ENCODE measurements at regions not wholly inside any gene's neighbourhood (a gene's known extent, or its start where the extent isn't known, plus 50 kb on each side); places are given as distances from the start of the nearest gene placed in this dataset.

DNA sequence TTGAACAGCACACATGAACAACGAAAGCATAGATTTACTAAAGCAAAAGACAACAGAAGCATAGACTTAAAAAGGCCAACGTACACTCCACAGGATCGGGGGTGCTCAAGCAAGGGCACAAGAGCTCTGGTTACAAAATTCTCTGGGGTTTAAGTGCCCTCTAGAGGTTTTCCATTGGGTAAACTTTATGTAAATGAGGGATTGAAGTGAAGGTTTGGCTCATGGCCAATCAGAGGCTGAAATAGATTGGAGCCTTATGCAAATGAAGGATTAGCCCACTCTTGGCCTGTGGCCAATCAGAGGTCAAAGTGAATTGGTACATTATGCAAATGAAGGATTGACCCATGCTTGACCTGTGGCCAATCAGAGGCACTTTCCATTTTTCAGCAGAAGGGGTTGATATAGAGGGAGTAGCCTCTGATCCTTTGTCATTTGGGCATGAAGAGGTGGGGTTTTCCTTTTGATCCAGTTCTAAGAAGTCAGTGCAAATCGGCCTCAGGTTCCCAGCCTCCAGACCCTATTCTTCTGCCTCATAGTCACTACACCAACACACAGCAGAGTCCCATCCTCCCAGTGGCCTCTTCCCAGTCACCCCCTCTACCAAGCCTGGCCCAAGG lies 244.9 kb downstream of the THBS2 start:
- no peaks in the 10 kb centered on the region for H3K9me3 ChIP-seq
- ATAC-seq (no peak), FAIRE-seq (no peak), DNase-seq (ENCODE audit: low read depth in 1 of 2, low spot score in 1 of 2) (no peak)
- 40% methylated on average over 3 of the region's 4 CpGs for WGBS (ENCODE audit: missing lambda C conversion rate)
- TF ChIP-seq, protein P1, sequence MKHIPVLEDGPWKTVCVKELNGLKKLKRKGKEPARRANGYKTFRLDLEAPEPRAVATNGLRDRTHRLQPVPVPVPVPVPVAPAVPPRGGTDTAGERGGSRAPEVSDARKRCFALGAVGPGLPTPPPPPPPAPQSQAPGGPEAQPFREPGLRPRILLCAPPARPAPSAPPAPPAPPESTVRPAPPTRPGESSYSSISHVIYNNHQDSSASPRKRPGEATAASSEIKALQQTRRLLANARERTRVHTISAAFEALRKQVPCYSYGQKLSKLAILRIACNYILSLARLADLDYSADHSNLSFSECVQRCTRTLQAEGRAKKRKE (CRISPR knock-in tag; IDR thresholded peaks at IDR 0.05; ENCODE audit: low read depth), result no peak
- TF ChIP-seq JUNB (IDR thresholded peaks at IDR 0.05), result no peak
- TF ChIP-seq ZNF302 (CRISPR knock-in tag; IDR thresholded peaks at IDR 0.05), result no peak
- no peak for TF ChIP-seq GATA3 (IDR thresholded peaks at IDR 0.05; ENCODE audit: borderline replicate concordance)
- no peak for TF ChIP-seq MAFK (IDR thresholded peaks at IDR 0.05; ENCODE audit: partially characterized antibody)
- TF ChIP-seq, protein P2, sequence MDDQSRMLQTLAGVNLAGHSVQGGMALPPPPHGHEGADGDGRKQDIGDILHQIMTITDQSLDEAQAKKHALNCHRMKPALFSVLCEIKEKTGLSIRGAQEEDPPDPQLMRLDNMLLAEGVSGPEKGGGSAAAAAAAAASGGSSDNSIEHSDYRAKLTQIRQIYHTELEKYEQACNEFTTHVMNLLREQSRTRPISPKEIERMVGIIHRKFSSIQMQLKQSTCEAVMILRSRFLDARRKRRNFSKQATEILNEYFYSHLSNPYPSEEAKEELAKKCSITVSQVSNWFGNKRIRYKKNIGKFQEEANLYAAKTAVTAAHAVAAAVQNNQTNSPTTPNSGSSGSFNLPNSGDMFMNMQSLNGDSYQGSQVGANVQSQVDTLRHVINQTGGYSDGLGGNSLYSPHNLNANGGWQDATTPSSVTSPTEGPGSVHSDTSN (IDR thresholded peaks at IDR 0.05), result no peak
- H3K4me1 ChIP-seq, result no peaks in the 10 kb centered on the region
- H3K4me3 ChIP-seq, result no peak overlapping the region
- CTCF ChIA-PET, result no interaction called here
- no peak overlapping the region for H3K27ac ChIP-seq
- H3K4me2 ChIP-seq, result no peak overlapping the region
- POLR2A ChIA-PET, result no interaction called here

DNA sequence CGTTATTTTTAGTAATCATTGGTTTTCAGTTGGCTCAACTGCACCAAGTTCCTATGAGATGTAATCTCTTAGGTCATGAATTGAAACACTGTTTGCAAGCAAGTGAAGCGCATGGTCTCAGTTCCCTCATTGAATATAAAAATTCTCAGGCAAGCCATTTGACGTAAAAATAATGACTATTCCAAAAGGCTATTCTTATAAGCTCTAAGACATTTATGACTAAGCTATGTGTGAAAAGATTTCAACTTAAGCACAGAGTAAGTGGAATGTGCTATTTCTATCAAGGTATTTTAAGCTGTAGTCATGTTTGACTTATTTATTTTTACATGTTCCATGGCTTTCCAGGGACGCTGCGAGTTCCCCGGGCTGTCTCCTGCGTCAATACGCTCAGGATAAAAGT lies 248.5 kb downstream of the THBS2 start:
- ATAC-seq (no peak), FAIRE-seq (no peak), DNase-seq (ENCODE audit: low read depth in 1 of 2, low spot score in 1 of 2) (no peak)
- ChIA-PET CTCF (no interaction called here), POLR2A (no interaction called here)
- 52% methylated on average over 8 of the region's 8 CpGs for whole genome bisulfite sequencing (ENCODE audit: missing lambda C conversion rate)
- Histone ChIP-seq H3K9me3 (no peaks in the 10 kb centered on the region), H3K27ac (no peak overlapping the region), H3K4me3 (no peak overlapping the region), H3K4me2 (no peak overlapping the region), H3K4me1 (no peaks in the 10 kb centered on the region)
- TF ChIP-seq, protein P3, sequence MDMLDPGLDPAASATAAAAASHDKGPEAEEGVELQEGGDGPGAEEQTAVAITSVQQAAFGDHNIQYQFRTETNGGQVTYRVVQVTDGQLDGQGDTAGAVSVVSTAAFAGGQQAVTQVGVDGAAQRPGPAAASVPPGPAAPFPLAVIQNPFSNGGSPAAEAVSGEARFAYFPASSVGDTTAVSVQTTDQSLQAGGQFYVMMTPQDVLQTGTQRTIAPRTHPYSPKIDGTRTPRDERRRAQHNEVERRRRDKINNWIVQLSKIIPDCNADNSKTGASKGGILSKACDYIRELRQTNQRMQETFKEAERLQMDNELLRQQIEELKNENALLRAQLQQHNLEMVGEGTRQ (IDR thresholded peaks at IDR 0.05), result no peak
- TF ChIP-seq TP53 (CRISPR knock-in tag; IDR thresholded peaks at IDR 0.05) (no peak), PHF8 (IDR thresholded peaks at IDR 0.05; ENCODE audit: borderline replicate concordance, low read depth) (no peak), JUNB (IDR thresholded peaks at IDR 0.05) (no peak), POLR2A (IDR thresholded peaks at IDR 0.05; ENCODE audit: low read length) (no peak), RNF2 (IDR thresholded peaks at IDR 0.05; ENCODE audit: borderline replicate concordance, low read depth) (no peak), RCOR1 (IDR thresholded peaks at IDR 0.05; ENCODE audit: low read depth, low read length) (no peak)
- TF ChIP-seq, protein P4, sequence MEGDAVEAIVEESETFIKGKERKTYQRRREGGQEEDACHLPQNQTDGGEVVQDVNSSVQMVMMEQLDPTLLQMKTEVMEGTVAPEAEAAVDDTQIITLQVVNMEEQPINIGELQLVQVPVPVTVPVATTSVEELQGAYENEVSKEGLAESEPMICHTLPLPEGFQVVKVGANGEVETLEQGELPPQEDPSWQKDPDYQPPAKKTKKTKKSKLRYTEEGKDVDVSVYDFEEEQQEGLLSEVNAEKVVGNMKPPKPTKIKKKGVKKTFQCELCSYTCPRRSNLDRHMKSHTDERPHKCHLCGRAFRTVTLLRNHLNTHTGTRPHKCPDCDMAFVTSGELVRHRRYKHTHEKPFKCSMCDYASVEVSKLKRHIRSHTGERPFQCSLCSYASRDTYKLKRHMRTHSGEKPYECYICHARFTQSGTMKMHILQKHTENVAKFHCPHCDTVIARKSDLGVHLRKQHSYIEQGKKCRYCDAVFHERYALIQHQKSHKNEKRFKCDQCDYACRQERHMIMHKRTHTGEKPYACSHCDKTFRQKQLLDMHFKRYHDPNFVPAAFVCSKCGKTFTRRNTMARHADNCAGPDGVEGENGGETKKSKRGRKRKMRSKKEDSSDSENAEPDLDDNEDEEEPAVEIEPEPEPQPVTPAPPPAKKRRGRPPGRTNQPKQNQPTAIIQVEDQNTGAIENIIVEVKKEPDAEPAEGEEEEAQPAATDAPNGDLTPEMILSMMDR (IDR thresholded peaks at IDR 0.05), result no peak

DNA sequence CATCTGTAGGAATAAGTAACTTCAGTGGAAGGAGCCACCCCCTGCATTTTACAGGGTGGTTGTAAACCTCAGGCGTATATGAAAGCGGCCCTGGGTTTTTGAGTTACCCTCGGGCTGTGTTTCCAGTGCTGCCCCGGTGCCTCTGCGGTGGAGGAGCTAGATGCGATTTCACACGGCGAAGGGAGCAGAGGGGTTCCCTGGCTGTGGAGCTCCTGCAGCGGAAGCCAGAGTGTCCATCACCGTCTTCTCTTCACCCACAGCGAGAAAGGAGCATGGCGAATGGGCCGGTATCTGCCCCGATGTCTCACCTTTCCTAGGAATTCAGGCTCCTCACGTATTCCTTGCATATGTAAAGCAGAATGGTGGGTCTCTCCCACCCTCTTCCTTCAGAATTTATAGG lies 253.6 kb downstream of the THBS2 start:
- no peak overlapping the region for H3K4me2 ChIP-seq
- ATAC-seq, result no peak
- no peak for DNase-seq (ENCODE audit: low read depth in 1 of 2, low spot score in 1 of 2)
- no peaks in the 10 kb centered on the region for H3K9me3 ChIP-seq
- whole genome bisulfite sequencing (ENCODE audit: missing lambda C conversion rate), result 86% methylated on average over 15 of the region's 15 CpGs
- no peak for FAIRE-seq
- no peak overlapping the region for H3K4me3 ChIP-seq
- H3K4me1 ChIP-seq, result no peaks in the 10 kb centered on the region
- POLR2A ChIA-PET, result no interaction called here
- H3K27ac ChIP-seq, result no peak overlapping the region
- CTCF ChIA-PET, result interaction anchor here (1.3 kb wide), 1 partner anchor 14 kb away, joined by 3 read pairs; no protein-coding TSS in a partner anchor
- TF ChIP-seq, protein P4 (IDR thresholded peaks at IDR 0.05), result no peak
- TF ChIP-seq MYC (IDR thresholded peaks at IDR 0.05; ENCODE audit: borderline replicate concordance, low read length) (no peak), MAZ (IDR thresholded peaks at IDR 0.05; ENCODE audit: borderline replicate concordance, low read depth, low read length) (no peak), RFX5 (IDR thresholded peaks at IDR 0.05) (no peak), CEBPB (IDR thresholded peaks at IDR 0.05) (no peak), RARB (CRISPR knock-in tag; IDR thresholded peaks at IDR 0.05) (no peak), ZFP36 (IDR thresholded peaks at IDR 0.05; ENCODE audit: borderline replicate concordance, partially characterized antibody) (no peak)
- TF ChIP-seq, protein P5, sequence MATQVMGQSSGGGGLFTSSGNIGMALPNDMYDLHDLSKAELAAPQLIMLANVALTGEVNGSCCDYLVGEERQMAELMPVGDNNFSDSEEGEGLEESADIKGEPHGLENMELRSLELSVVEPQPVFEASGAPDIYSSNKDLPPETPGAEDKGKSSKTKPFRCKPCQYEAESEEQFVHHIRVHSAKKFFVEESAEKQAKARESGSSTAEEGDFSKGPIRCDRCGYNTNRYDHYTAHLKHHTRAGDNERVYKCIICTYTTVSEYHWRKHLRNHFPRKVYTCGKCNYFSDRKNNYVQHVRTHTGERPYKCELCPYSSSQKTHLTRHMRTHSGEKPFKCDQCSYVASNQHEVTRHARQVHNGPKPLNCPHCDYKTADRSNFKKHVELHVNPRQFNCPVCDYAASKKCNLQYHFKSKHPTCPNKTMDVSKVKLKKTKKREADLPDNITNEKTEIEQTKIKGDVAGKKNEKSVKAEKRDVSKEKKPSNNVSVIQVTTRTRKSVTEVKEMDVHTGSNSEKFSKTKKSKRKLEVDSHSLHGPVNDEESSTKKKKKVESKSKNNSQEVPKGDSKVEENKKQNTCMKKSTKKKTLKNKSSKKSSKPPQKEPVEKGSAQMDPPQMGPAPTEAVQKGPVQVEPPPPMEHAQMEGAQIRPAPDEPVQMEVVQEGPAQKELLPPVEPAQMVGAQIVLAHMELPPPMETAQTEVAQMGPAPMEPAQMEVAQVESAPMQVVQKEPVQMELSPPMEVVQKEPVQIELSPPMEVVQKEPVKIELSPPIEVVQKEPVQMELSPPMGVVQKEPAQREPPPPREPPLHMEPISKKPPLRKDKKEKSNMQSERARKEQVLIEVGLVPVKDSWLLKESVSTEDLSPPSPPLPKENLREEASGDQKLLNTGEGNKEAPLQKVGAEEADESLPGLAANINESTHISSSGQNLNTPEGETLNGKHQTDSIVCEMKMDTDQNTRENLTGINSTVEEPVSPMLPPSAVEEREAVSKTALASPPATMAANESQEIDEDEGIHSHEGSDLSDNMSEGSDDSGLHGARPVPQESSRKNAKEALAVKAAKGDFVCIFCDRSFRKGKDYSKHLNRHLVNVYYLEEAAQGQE (IDR thresholded peaks at IDR 0.05), result no peak
- TF ChIP-seq, protein P6, sequence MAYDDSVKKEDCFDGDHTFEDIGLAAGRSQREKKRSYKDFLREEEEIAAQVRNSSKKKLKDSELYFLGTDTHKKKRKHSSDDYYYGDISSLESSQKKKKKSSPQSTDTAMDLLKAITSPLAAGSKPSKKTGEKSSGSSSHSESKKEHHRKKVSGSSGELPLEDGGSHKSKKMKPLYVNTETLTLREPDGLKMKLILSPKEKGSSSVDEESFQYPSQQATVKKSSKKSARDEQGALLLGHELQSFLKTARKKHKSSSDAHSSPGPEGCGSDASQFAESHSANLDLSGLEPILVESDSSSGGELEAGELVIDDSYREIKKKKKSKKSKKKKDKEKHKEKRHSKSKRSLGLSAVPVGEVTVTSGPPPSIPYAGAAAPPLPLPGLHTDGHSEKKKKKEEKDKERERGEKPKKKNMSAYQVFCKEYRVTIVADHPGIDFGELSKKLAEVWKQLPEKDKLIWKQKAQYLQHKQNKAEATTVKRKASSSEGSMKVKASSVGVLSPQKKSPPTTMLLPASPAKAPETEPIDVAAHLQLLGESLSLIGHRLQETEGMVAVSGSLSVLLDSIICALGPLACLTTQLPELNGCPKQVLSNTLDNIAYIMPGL (CRISPR knock-in tag; IDR thresholded peaks at IDR 0.05; ENCODE audit: borderline replicate concordance), result no peak

Measured in A549 (cell line).